DMS79 (cell line): ENCODE measurements at regions not wholly inside any gene's neighbourhood (a gene's known extent, or its start where the extent isn't known, plus 50 kb on each side); places are given as distances from the start of the nearest gene placed in this dataset.

Experiments used
- DNase-seq: peaks from one replicate; lab custom pipeline; 2025; lab: John Stamatoyannopoulos, UW

GRCh38 chr11:23353611-23354010, 493.3 kb upstream of the CCDC179 start:
- DNase-seq: no peak

GRCh38 chr11:23359297-23359696, 499.0 kb upstream of the CCDC179 start:
- no peak for DNase-seq

- no peak for DNase-seq
Measured at GRCh38 chr11:23364076-23364475, 503.8 kb upstream of the CCDC179 start.

- DNase-seq: no peak
Measured at GRCh38 chr11:23370580-23371275, 510.5 kb upstream of the CCDC179 start.

DNA sequence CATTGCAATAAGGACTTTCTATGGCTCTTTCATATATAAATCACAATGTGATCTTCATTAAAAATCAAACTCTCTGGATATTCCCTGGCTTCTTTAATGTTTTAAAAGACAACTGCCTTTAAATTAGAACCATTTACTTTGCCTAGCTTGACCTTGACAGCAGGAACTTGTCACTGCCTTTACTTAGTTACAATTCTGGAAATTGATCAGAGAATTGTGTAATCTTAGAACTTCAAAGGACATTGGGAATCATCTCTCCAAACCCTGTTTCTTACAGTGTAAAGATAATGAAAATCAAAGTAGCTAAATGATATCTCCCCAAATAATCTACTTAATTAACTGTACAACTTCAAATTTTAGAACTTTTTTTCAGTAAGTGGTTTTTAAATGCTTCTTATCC, 517.6 kb upstream of the CCDC179 start:
- DNase-seq: no peak

DNA sequence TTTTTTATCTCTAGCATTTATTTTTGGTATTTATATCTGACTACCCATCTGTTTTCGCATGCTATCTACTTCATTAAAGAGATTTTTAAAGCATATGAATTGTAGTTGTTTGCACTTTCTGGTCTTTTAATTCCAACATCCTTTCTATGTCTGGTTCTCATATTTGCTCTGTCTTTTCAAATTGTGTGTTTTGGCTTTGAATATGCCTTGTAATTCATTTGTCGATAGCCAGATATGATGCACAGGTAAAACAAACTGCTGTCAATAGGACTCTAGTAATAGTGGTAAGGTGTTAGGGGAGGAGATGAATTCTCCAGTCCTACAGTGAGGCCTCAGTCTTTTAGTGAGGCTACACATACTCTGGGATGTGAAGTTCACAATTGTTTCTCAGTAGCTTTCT, 530.8 kb upstream of the CCDC179 start:
- no peak for DNase-seq

- peak; percentile 96 for DNase-seq
Measured at GRCh38 chr11:23398052-23398451, 537.8 kb upstream of the CCDC179 start.

DNA sequence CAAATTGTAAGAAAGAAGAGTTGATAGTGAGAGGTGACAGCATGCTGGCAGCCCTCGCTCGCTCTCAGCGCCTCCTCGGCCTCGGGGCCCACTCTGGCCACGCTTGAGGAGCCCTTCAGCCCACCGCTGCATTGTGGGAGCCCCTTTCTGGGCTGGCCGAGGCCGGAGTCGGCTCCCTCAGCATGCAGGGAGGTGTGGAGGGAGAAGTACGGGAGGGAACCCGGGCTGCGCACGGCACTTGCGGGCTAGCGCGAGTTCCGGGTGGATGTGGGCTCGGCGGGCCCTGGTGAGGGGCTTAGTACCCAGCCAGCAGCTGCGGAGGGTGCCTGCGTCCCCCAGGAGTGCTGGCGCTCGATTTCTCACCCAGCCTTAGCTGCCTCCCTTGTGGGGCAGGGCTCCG, 539.7 kb upstream of the CCDC179 start:
- DNase-seq: no peak

- DNase-seq: no peak
Measured at GRCh38 chr11:23403210-23404185, 543.2 kb upstream of the CCDC179 start.

DNA sequence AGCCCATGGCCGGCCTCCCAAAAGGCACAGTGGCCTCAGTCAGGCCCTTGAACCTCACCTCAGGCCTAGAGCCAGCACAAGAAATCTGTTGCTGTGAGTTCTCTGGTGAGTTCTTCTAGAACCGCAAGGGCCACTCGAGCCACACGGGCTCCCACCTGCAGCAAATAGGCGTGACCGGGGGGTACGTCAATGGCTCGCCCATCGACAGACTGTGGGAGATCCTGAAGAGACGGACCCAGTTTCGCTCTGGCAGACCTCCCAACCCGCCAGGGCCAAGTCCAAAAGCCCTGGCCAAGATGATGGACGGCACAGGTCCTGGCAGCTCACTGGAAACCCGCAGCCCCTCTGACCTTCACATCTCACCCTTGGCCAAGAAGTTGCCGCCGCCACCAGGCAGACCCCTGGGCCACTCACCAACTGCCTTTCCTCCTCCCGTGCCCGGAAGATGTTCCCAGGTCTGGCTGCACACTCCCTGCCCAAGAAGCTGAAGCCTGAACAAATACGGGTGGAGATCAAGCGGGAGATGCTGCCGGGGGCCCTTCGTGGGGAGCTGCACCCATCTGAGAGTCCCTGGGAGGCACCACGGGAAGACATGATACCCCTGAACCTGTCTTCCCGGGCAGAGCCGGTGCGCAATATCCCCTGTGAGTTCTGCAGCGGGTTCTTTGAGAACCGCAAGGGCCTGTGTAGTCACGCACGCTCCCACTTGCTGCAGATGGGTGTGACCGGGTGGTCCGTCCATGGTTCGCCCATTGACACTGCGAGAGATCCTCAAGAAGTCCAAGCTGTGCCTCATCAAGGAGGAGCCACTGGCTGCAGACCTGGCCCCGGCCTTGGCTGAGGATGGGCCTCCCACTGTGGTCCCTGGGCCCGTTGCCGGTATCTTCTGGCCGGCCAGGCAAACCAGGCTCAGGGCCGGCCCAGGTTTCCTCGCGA, 544.2 kb upstream of the CCDC179 start:
- no peak for DNase-seq

GRCh38 chr11:23405350-23405937, 545.2 kb upstream of the CCDC179 start:
- no peak for DNase-seq

DNA sequence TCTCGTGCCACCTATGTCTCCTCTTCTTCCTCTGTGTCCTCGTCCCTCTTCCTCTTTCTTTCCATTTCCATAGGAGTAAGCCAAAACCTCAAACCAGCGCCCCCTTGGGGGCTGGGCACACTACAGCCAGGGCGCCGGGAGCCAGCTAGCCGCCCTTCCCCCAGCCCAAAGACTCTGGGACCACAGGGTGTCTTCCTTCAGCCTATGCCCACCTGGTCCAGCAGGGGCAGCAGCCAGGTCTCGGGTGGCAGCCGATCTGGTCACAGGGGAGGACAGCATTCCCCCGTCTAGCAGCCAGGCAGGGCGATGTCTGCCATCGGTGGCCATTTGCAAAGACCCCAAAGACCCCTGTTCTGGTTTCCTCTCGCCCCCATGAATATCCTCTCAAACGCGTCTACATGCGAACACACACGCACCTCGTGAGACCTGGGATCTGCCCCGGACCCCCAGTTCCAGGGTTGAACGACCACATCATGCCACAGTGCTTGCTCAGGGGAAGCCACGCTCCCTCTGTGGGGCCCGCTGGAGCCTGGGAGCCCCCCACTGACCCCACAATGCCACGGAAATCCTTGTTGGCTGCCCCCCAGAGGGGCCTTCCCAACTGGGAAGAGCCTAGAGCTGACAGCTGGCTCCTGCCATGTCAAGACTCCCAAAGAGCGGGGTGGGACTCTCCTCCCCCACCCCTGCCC, 546.0 kb upstream of the CCDC179 start:
- DNase-seq: no peak

GRCh38 chr11:23413057-23413456, 552.8 kb upstream of the CCDC179 start:
- no peak for DNase-seq

DNA sequence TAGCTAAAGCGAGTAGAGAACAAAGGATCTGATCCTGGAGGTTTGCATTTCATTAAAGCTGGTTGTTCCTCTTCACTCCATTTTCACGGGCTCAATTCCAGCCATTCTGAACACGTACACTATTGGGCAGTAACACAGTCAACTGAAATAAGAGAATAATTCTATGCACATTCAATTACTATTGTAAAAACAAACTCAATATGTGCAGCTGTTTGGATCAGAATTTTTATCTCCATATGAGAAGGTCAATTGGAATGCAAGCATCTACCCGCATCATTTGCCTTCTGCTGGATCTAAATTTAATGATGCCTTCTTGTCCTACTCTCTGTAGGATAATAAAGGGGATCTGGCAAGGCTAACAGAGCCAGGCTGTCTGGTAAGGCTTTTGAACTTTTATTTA, 562.8 kb upstream of the CCDC179 start:
- DNase-seq: peak; percentile 42

DNA sequence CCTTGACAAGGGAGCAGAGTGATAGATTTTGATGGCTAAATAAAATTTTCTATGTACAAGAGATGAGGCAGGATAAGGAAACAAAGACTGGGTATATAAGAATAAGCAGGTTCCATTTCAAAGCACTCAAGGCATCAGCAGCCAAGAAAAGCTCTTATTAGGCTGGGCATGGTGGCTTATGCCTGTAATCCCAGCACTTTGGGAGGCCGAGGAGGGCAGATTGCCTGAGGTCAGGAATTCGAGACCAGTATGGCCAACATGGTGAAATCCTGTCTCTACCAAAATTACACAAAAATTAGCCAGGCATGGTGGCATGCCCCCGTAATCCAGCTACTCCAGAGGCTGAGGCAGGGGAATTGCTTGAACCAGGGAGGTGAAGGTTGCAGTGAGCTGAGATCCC, 563.4 kb upstream of the CCDC179 start:
- peak; percentile 42 for DNase-seq

DNA sequence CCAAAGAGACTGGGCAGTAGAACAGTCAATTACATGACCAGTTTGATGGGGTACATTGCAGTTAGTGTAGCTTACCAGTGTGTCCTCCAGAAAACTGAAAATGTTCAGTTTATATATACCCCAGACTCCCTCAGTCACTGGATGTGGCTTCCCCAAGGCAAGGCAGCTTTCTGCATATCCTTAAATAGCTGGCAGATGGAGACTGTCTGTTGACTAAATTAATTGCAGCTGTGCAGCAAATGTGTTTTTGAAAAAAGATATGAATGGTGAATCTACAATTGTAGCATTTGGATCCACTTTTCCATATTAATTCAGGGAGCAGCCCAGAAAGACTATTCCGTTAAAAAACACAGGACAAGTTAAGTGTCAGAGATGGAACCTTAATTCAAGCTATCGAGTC, 565.1 kb upstream of the CCDC179 start:
- DNase-seq: no peak

DNA sequence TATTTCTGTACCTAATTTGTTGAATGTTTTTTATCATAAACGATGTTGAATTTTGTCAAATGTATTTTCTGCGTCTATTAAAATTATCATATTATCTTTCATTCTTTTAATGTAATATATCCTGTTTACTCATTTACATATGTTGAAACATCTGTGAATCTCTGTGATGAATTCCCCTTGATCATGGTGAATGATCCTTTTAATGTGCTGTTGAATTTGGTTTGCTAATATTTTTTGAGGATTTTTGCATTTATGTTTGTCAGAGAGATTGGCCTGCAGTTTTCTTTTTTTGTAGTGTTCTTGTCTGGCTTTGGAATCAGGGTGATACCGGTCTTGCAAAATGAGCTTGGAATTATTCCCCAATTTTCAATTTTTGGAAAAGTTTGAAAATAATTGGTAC, 569.3 kb upstream of the CCDC179 start:
- DNase-seq: no peak

DNA sequence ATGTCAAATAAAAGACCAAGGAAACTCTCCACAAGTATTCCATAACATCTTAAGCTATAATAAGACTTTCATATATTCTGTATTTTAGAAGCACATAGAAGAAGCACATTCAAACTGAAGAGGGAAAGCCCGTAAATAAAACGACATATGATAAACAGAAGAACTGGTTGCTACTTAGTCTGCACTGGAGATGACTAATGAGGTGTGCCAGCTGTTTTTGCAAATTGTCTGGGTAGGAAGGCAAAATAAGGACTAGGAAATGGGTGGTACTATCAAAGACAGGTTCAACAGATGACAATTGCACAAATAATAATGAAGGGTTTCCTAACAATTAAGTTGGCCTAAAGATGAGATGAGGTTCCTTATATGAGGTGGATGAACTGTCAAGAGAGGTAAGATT, 593.2 kb upstream of the CCDC179 start:
- no peak for DNase-seq

- DNase-seq: no peak
Measured at GRCh38 chr11:23455321-23455891, 595.1 kb upstream of the CCDC179 start.

- no peak for DNase-seq
Measured at GRCh38 chr11:23457641-23458040, 597.4 kb upstream of the CCDC179 start.

DNA sequence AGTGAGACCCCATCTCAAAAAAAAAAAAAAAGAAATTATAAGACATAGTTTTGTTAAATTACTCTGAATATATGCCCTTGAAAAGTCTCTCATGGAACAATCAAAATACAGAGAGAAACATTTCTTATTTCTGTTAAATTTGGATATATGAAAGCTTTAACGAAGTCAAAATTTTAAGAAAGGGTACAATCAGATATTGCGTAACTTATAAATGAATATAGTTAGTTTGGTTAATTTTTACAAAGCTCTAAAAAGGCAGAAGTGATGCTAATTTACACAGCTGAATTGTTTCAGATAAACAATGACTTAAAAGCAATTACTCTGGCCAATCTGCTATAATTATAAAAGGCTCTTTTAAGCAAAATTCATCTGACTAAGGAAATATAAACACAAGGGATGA, 611.6 kb upstream of the CCDC179 start:
- DNase-seq: no peak
